B cell (primary cell): ENCODE measurements at regions not wholly inside any gene's neighbourhood (a gene's known extent, or its start where the extent isn't known, plus 50 kb on each side); places are given as distances from the start of the nearest gene placed in this dataset.

Experiments
- ATAC-seq: fragments of 200-7000 bp; cut with Tn5 transposase; one replicate; pipeline ENCODE4 v1.10.0; 2021; ENCODE audit warnings: low read depth, mild to moderate bottlenecking, moderate number of reproducible peaks, moderate library complexity
- CTCF ChIA-PET: fragments of 350-600 bp; sonication (Branson Sonifier 250); formaldehyde crosslinking; loops from one replicate; lab custom pipeline; 2021; ENCODE audit warnings: antibody characterized with exemption, inconsistent platforms; lab: Charles Lee
- POLR2A ChIA-PET: fragments of 350-600 bp; sonication (Branson Sonifier 250); formaldehyde crosslinking; loops from one replicate; lab custom pipeline; 2021; ENCODE audit warnings: antibody characterized with exemption; lab: Charles Lee
- DNase-seq: peaks from one replicate; pipeline ENCODE4 v3.0.0; 2013
- H2AFZ ChIP-seq: 2 replicates; pipeline ENCODE4 v1.6.1; 2012; ENCODE audit warnings: mild to moderate bottlenecking, low read depth, low read length; ENCODE audit not compliant: insufficient read depth, poor library complexity, severe bottlenecking
- H3K27ac ChIP-seq, 2 donors: 1 replicate in 1 of 2; 2 replicates in 1 of 2; pipeline ENCODE4 v1.5.1; 2012 to 2013; ENCODE audit warnings: low read length in 2 of 2, mild to moderate bottlenecking in 2 of 2, moderate library complexity in 1 of 2
- H3K27me3 ChIP-seq, 4 experiments: fragments of 200-600 bp in 1 of 4; sonication (generic) in 1 of 4; replicated peaks in 1 of 4; 1 replicate in 2 of 4; 2 replicates in 2 of 4; pipeline versions ENCODE4 v1.6.1 to v1.7.0; 2013 to 2016; ENCODE audit warnings: low read length in 3 of 4, mild to moderate bottlenecking in 2 of 4, mixed read lengths in 1 of 4, moderate library complexity in 1 of 4; ENCODE audit not compliant: insufficient read depth in 4 of 4, control insufficient read depth in 3 of 4; ENCODE audit errors: control extremely low read depth in 1 of 4
- H3K36me3 ChIP-seq, 2 experiments: replicated peaks in 1 of 2; 1 replicate in 1 of 2; 2 replicates in 1 of 2; pipeline versions ENCODE4 v1.6.1 to v1.7.1; 2013; ENCODE audit warnings: low read length in 1 of 2; ENCODE audit not compliant: insufficient read depth in 2 of 2, control insufficient read depth in 1 of 2; ENCODE audit errors: control extremely low read depth in 1 of 2, extremely low read depth in 1 of 2
- H3K4me1 ChIP-seq, 2 donors: fragments of 200-600 bp in 1 of 2; sonication (generic) in 1 of 2; 1 replicate in 1 of 2; 2 replicates in 1 of 2; pipeline versions ENCODE4 v1.5.1 to v1.6.1; 2013 to 2017; ENCODE audit warnings: low read length in 2 of 2; ENCODE audit not compliant: control insufficient read depth in 2 of 2, insufficient read depth in 2 of 2
- H3K4me2 ChIP-seq: replicated peaks from 2 replicates; pipeline ENCODE3; 2012; ENCODE audit warnings: mild to moderate bottlenecking, low read depth, low read length; ENCODE audit not compliant: poor library complexity, severe bottlenecking
- H3K4me3 ChIP-seq, 5 experiments: fragments of 200-600 bp in 1 of 5; sonication (generic) in 1 of 5; 1 replicate in 3 of 5; 2 replicates in 2 of 5; pipeline versions ENCODE4 v1.5.1 to v1.7.0; 2011 to 2016; ENCODE audit warnings: low read length in 4 of 5, mild to moderate bottlenecking in 4 of 5, low read depth in 2 of 5, control low read depth in 1 of 5, moderate library complexity in 1 of 5; ENCODE audit not compliant: insufficient read depth in 1 of 5; ENCODE audit errors: control extremely low read depth in 1 of 5, extremely low read depth in 1 of 5
- H3K79me2 ChIP-seq: fragments of 200-600 bp; sonication (generic); one replicate; pipeline ENCODE4 v1.6.0; 2016; ENCODE audit warnings: low read length; ENCODE audit not compliant: control insufficient read depth, insufficient read depth
- H3K9ac ChIP-seq: fragments of 200-600 bp; sonication (generic); 2 replicates; pipeline ENCODE4 v1.6.1; 2017; ENCODE audit warnings: mild to moderate bottlenecking, low read length, moderate library complexity
- H3K9me3 ChIP-seq, 3 donors: one replicate each; pipeline versions ENCODE4 v1.6.1 to v1.7.1; 2013; ENCODE audit warnings: low read length in 2 of 3; ENCODE audit not compliant: control insufficient read depth in 2 of 3, insufficient read depth in 1 of 3; ENCODE audit errors: control extremely low read depth in 1 of 3
- H4K20me1 ChIP-seq: 2 replicates; pipeline ENCODE4 v1.6.0; 2012; ENCODE audit warnings: mild to moderate bottlenecking, low read length; ENCODE audit not compliant: insufficient read depth, control insufficient read depth, poor library complexity, severe bottlenecking
- H3K27ac Mint-ChIP-seq: one replicate; pipeline ENCODE4 v1.8.0; 2021; ENCODE audit warnings: mixed read lengths
- H3K27me3 Mint-ChIP-seq: one replicate; pipeline ENCODE4 v1.8.0; 2021; ENCODE audit warnings: mixed read lengths
- H3K4me1 Mint-ChIP-seq: one replicate; pipeline ENCODE4 v1.8.0; 2021; ENCODE audit warnings: mixed read lengths
- H3K4me3 Mint-ChIP-seq: one replicate; pipeline ENCODE4 v1.8.0; 2021; ENCODE audit warnings: mixed read lengths
- H3K9me3 Mint-ChIP-seq: one replicate; pipeline ENCODE4 v1.8.0; 2022; ENCODE audit warnings: mixed read lengths; ENCODE audit not compliant: insufficient read depth
- EZH2 ChIP-seq: IDR thresholded peaks from 2 replicates; pipeline ENCODE4 v1.6.1; 2012; ENCODE audit warnings: borderline replicate concordance, low read depth, mild to moderate bottlenecking, moderate library complexity, low read length; ENCODE audit not compliant: insufficient read depth, poor library complexity, severe bottlenecking
- WGBS: methylation state at CpG from one replicate; pipeline ENCODE4 v1.1.5; 2013; ENCODE audit warnings: missing lambda C conversion rate; ENCODE audit not compliant: insufficient coverage; 5-methylcytosine and 5-hydroxymethylcytosine counted together
- intact Hi-C: fragments of 100-400 bp; cut with micrococcal nuclease; formaldehyde crosslinking; loops from one replicate; pipeline ENCODE4 v1.10.0; 2022
- TF ChIP-seq, protein P1 (sequence below): fragments of 200-600 bp; IDR thresholded peaks from one replicate; pipeline ENCODE4 v1.8.0; 2022; ENCODE audit warnings: antibody characterized with exemption, mild to moderate bottlenecking

DNA sequence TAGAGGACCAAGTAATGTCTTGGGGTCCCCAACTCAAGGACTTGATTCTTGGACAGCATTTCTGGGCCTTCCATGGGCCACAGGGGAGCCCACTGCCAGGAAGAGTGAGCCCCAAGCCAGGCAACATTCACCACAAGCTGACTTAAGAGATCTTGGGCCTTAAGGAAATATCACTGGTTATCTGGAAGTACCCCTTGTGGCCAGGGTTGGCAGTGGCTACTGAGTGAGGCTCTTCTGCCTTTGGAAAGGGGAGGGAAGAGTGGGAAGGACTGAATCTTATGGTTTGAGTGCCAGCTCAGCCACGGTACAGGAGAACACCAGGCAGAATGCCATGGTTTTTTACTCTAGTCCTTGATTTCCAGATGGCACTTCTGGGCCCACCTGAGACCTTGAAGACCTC, 228.9 kb upstream of the RGS18 start:
- Mint-ChIP-seq H3K27ac (no peak overlapping the region), H3K9me3 (peaks cover 3% of the 10 kb centered on the region), H3K4me1 (no peaks in the 10 kb centered on the region), H3K27me3 (no peaks in the 10 kb centered on the region), H3K4me3 (no peak overlapping the region)
- ATAC-seq, result no peak
- intact Hi-C loops, result no loop called here
- H3K4me3 ChIP-seq, result no peak overlapping the region
- peaks cover 0 to 10% (median 0%) of the 10 kb centered on the region in 3 donors for H3K9me3 ChIP-seq
- no peaks in the 10 kb centered on the region for H3K27me3 ChIP-seq
- DNase-seq, result no peak
- H3K9ac ChIP-seq, result no peak overlapping the region
- no peaks in the 10 kb centered on the region for H4K20me1 ChIP-seq
- 67% methylated on average over 1 of the region's 1 CpG for WGBS
- no peak overlapping the region for H3K4me2 ChIP-seq
- no peaks in the 10 kb centered on the region for H3K36me3 ChIP-seq
- H3K27ac ChIP-seq, result no peak overlapping the region
- ChIA-PET POLR2A (no interaction called here), CTCF (no interaction called here)
- no peaks in the 10 kb centered on the region for H3K4me1 ChIP-seq
- no peaks in the 10 kb centered on the region for H3K79me2 ChIP-seq
- H2AFZ ChIP-seq, result no peak overlapping the region
- no peak for TF ChIP-seq EZH2

DNA sequence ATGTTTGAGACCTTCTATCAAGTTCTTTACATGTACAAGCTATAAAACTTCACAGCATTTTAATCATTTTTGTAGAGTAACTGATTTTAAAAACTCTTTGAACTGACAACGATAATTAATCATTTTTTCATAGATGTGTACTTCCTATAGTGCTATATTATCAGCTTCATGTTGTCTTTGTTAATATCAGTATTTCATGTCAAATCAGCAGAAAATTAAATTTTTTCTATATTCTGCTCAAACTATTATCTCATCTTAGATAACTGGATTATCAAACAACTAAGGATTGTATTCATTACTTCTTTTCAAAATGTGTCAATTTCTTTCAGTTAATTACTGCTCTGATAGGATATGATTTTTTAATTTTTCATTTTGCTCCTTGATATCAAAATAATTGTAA, 214.6 kb upstream of the RGS18 start:
- no peak overlapping the region for H3K4me3 Mint-ChIP-seq
- Histone ChIP-seq H3K9me3 (no peaks in the 10 kb centered on the region), H3K79me2 (no peaks in the 10 kb centered on the region), H2AFZ (no peak overlapping the region), H3K9ac (no peak overlapping the region), H4K20me1 (no peaks in the 10 kb centered on the region), H3K27me3 (no peaks in the 10 kb centered on the region), H3K27ac (no peak overlapping the region), H3K4me3 (no peak overlapping the region), H3K4me1 (no peaks in the 10 kb centered on the region), H3K36me3 (no peaks in the 10 kb centered on the region), H3K4me2 (no peak overlapping the region)
- WGBS, result no CpG with 5 or more reads among the region's 1 CpG
- ATAC-seq (no peak), DNase-seq (no peak)
- POLR2A ChIA-PET, result interaction anchor here (0.6 kb wide), 1 partner anchor 20 kb away, joined by 3 read pairs; no protein-coding TSS in a partner anchor
- TF ChIP-seq EZH2, result no peak
- TF ChIP-seq, protein P1, sequence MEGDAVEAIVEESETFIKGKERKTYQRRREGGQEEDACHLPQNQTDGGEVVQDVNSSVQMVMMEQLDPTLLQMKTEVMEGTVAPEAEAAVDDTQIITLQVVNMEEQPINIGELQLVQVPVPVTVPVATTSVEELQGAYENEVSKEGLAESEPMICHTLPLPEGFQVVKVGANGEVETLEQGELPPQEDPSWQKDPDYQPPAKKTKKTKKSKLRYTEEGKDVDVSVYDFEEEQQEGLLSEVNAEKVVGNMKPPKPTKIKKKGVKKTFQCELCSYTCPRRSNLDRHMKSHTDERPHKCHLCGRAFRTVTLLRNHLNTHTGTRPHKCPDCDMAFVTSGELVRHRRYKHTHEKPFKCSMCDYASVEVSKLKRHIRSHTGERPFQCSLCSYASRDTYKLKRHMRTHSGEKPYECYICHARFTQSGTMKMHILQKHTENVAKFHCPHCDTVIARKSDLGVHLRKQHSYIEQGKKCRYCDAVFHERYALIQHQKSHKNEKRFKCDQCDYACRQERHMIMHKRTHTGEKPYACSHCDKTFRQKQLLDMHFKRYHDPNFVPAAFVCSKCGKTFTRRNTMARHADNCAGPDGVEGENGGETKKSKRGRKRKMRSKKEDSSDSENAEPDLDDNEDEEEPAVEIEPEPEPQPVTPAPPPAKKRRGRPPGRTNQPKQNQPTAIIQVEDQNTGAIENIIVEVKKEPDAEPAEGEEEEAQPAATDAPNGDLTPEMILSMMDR, result no peak
- intact Hi-C loops, result no loop called here
- H3K9me3 Mint-ChIP-seq, result peaks cover 2% of the 10 kb centered on the region
- no peaks in the 10 kb centered on the region for H3K27me3 Mint-ChIP-seq
- CTCF ChIA-PET, result no interaction called here
- H3K4me1 Mint-ChIP-seq, result no peaks in the 10 kb centered on the region
- no peak overlapping the region for H3K27ac Mint-ChIP-seq
